Activated CD4-positive, CD25-positive, alpha-beta regulatory T cell (primary cell): ENCODE measurements at regions not wholly inside any gene's neighbourhood (a gene's known extent, or its start where the extent isn't known, plus 50 kb on each side); places are given as distances from the start of the nearest gene placed in this dataset.

Experiments
- DNase-seq, 4 experiments: peaks; one replicate each; lab custom pipeline; 2025; lab: John Stamatoyannopoulos, UW

DNA sequence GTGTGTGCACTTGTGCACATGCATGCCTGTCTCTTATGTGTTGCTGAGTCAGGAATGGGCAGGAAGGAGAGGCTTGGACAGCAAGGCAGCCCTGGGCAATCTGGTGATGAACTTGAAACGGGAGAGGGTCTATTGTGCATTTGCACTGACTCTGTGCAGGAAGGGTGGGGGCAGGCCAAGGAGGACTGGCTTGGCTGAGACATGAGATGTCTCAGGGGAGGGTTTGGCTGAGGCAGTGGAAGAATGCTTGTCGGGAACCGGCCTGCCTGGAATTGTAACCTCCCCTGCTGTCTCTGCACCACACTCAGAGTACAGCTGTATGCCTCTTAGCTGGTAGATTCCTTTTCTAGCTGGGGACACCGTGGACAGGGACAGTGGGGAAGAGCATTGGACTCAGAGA, 176.1 kb upstream of the TNP1 start:
- DNase-seq = no peak

DNA sequence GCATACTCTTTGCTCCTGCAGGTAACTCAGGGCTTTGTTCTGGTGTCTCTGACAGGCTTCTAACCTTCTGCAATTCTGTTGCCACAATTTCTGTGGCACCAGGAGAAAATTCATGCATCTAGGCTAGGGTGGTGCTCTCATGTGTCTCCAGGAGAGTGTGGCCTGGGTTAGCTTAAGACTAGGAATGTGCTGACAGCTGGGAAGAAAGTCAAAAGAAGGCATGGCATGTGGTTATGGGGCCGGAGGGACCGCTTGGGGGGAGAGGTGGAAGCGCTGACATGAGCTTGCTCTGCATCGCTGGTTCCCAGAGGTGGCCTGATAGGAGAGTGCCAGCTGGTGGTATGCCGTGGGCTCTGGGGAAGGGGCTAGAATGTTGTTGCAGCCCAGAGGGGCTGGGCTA, 173.3 kb upstream of the TNP1 start:
- DNase-seq = no peak

- no peak for DNase-seq
These were observed 171.6 kb upstream of the TNP1 start for GRCh38 chr2:217031445-217031844.

DNA sequence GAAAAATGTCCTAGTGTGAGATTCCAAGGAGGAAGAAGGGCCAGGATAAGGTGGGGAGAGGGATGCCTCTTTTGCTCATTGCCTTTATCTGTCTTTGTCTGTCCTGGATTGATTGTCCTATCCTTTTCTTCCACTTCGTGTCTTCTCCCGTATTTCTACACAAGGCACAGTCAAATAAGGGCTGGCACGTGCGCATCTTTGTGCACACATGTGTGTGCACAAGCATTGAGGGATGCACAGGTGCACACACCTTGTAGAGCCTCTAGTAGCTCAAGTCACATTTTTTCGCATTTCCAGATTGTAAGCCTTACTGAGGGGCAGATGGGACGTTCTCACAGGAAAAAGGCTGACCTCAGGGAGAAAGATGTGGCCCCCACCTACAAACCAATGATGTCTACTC, 170.2 kb upstream of the TNP1 start:
- DNase-seq = no peak

- no peak for DNase-seq
These were observed 168.3 kb upstream of the TNP1 start for GRCh38 chr2:217028128-217028527.

DNA sequence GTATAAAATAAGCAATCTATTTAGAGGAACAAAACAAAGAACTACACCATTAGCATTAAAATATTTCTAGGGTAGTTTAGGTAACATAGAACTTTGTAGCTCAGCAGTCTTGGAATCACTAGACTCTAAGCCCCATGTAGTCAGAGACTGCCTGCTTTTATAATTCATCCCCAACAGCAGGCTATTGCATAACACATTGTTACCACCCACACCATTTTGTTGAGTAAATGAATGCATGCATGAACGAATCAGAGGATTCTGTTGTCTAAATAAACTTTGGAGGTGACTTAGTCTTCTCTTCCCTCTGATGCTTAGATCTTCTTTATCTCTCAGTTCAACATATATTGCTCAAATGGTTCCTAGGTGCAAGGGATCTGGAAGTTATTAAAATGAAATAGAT, 167.6 kb upstream of the TNP1 start:
- DNase-seq = no peak

DNA sequence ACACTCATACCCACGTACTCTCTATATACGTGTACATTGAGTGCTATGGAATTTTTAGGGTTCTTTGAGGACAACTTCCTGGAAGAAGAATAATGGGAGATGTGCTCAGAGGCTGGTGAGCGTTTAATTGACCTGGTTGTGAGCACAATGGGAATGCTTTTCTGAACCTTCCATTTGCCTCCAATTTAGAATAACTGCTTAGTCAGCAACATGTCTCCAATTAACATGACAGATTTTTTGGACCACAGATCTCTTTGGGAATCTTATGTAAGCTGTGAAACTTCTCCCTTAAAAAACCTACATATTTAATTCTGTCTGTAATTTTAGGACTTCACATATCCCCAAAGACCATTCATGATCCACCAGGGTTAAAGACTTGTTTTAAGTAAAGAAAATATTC, 166.7 kb upstream of the TNP1 start:
- no peak for DNase-seq

DNA sequence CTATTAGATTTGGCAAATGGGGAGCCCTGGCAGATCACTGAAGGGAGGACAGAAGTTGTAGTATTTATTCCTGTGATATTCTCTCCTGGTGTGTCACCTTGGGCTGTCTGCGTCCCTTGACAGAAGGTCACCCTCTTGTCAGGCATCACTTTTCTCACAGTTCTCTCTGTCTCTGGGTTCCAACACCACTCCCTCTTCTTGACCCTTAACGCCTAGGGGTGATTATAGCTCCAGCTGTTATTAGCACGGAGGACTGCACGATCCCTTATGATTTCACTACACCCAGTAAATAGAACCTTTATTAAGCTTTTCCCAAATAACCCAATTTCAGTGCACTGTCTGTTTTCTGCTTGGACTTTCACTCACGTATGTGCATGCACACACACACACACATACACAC, 166.3 kb upstream of the TNP1 start:
- DNase-seq = no peak

DNA sequence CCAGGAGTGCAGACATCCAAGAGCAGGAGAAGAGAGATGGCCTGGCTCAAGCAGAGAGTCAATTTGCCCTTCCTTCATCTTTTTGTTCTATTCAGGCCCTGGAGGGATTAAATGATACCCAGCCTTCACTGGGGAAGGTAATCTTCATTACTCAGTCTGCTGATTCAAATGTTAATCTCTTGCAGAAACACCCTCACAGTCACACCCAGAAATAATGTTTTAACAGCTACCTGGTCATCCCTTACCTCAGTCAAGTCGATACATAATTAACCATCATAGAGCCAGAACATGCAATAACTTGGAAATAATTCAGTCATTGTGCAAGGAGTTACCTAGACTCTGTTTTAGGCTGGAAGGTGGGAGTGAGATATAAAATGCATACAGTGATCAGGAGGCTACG, 163.7 kb upstream of the TNP1 start:
- no peak for DNase-seq

GRCh38 chr2:217017456-217018252, 157.8 kb upstream of the TNP1 start:
- no peak for DNase-seq

GRCh38 chr2:217016796-217017419, 157.0 kb upstream of the TNP1 start:
- no peak for DNase-seq

GRCh38 chr2:217014328-217015105, 154.7 kb upstream of the TNP1 start:
- DNase-seq = no peak

DNA sequence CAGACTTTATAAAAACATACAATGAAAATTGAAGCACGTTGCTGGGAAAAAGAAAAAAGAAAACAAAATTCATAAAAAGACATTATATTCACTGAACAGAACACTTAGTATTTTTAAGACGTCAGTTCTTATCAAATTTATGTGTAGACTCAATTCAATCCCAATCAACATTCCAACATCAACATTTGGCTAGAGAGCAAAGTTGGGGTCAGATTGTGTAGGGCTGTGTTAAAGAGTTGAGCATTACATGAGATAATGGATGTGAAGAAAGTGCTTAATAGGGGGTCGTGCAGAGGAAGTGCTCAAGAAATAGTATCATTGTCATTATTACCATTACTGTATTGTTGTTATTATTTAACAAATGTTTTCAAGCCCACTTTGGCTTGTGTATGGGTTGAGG, 154.1 kb upstream of the TNP1 start:
- DNase-seq = no peak

DNA sequence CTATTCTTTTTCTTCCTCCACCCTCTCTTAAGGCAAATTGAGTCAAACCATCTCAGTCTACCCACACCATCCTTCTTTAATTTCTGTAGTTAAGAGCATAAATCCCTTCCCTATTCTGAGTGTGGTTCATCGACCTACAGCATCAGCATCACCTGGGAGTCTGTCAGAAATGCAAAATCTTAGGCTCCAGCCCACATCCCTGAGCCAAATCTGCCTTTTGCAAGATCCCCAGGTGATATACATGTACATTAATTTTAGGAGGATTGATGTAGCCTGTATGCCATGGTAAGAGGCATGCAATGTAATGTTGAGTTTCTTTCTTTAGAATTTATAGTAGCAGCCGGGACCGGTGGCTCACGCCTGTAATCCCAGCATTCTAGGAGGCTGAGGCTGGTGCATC, 151.7 kb upstream of the TNP1 start:
- DNase-seq = no peak

DNA sequence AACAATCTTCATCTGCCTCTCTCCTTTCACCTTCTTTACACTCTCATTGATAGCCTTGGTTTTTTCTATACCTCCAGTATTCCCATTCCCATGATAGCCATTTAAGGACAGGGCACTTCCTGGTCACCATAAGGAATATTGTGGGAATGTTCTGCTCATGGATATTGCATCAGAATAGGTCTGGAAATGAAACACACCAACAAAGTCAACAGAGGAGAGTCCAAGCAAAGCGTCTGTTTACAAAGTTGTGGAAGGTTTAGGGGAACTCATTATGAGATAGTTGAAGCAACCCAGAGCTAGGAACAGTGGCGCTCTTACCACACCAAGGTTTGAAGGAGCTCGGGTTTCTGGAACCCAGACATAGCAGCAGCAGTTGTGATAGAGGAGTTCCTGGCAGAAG, 150.3 kb upstream of the TNP1 start:
- DNase-seq = no peak

DNA sequence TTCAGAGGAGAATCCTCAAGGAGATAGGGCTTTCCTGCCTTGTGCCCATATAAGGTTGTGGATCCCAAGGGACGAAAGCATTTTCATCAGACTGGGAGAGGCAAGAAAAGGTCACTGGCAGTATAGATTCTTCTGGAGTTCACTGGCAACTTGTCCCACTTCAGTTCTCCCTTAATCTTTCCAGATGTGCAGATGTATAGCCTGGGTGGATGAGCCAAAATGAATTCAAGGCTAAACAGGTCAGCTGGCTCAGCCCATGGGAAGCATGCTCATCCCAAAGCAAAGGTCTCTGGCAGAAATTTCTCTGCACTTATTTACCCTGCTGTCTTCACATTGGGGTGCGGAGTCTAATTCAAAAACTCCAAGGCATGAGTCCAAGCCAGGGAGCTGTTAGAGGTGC, 148.9 kb upstream of the TNP1 start:
- no peak for DNase-seq

DNA sequence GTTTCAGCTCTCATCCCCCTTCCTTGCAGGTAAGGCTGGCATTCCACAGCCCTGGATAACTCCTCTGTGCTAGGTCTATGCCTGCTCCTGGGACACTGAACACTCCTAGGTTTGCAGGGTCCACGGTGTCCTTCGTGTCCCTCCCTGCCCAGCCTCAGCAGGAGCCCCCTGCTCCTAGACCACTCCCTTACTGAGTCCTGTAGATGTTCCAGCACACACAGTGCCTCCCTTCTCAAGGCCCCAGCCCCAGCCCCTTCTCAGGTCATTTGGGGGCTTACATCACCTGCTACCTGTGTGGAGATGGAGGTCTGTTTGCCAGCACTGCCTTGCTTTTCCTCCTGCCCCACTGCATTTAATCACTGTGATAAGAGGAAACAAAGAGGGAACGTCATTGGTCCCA, 146.4 kb upstream of the TNP1 start:
- no peak for DNase-seq

- no peak for DNase-seq
These were observed 144.8 kb upstream of the TNP1 start for GRCh38 chr2:217004656-217005055.

- DNase-seq = no peak
These were observed 141.9 kb upstream of the TNP1 start for GRCh38 chr2:217001740-217002139.

DNA sequence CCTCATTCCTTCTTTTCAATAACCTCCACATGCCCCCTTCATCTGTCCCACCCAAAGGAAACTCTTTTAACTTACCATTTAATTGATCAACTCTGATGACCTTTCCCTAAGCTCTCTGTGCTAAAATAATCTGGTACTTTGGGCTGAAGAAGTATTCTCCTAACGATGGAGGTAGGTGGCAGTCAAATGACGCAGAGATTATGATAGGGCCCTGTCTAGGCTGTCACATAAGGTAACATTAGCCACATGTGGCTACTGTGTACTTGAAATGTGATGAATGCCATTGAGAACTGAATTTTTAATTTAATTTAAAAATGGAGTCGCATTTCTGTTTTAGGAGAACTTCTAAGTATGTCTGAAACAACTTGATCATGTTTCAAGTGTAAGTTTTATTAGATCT, 140.5 kb upstream of the TNP1 start:
- DNase-seq = no peak

- DNase-seq = no peak
These were observed 136.5 kb upstream of the TNP1 start for GRCh38 chr2:216996279-216996845.

DNA sequence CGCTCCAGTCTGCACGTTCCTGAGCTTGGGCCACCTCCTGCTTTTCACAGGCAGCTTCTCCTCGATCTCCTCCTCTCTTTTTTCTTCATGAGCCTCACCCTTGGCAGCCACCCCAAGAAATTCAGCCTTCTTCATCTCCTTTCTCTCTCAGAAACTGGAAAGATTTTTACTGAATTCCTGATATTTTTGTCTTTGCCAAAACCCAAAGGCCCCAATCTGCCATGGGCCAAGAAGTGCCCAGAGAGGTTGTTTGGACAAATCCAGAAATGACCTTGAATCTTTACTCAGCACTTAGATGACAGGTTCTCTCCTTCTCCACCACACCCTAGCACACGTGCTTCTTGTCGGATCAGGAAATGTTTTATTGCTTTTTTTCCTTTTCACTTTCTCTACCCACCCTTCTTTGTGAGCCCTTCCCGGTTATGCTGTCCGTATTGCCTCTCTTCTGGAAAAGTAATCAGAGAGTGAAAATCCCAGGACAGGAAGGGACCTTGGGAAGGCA, 134.5 kb upstream of the TNP1 start:
- no peak for DNase-seq
